ENCODE measurements at regions not wholly inside any gene's neighbourhood (a gene's known extent, or its start where the extent isn't known, plus 50 kb on each side); places are given as distances from the start of the nearest gene placed in this dataset.
"Not testable (repeated sequence)": the region's sequence is repeated elsewhere in the genome, so short reads cannot be mapped to it uniquely, and the experiment has no call there.

GRCh38 chr13:52235900-52236595 is 76.7 kb upstream of the NEK3 start:
- H3K27me3 Mint-ChIP-seq; POLR2A ChIA-PET; H3K9me3 Mint-ChIP-seq (ENCODE audit: low read depth); CTCF ChIA-PET; H3K36me3 Mint-ChIP-seq (ENCODE audit: low read depth); H3K4me3 Mint-ChIP-seq; H3K4me1 Mint-ChIP-seq; H3K27ac Mint-ChIP-seq: not testable (repeated sequence)
- intact Hi-C loops (cut with DNase I, micrococcal nuclease): loop anchor here (2.0 to 5.0 kb wide), 2 partner anchors 234 to 235 kb away; no protein-coding TSS in a partner anchor
- ATAC-seq: peak; percentile 78
- peak; percentile 62 for DNase-seq

GRCh38 chr13:52234928-52235327 is 75.5 kb upstream of the NEK3 start:
- ATAC-seq; DNase-seq; H3K4me1 Mint-ChIP-seq; H3K9me3 Mint-ChIP-seq (ENCODE audit: low read depth); CTCF ChIA-PET; H3K4me3 Mint-ChIP-seq; H3K27ac Mint-ChIP-seq; H3K27me3 Mint-ChIP-seq; H3K36me3 Mint-ChIP-seq (ENCODE audit: low read depth); POLR2A ChIA-PET: not testable (repeated sequence)
- intact Hi-C loops (cut with DNase I, micrococcal nuclease): loop anchor here in 1 of 2 experiments (5.0 kb wide), 1 partner anchor 233 kb away; no protein-coding TSS in a partner anchor

GRCh38 chr13:52223063-52223462 is 63.7 kb upstream of the NEK3 start:
- H3K27me3 Mint-ChIP-seq; CTCF ChIA-PET; H3K4me1 Mint-ChIP-seq; H3K4me3 Mint-ChIP-seq; H3K27ac Mint-ChIP-seq; DNase-seq; POLR2A ChIA-PET; intact Hi-C loops (cut with DNase I, micrococcal nuclease); H3K36me3 Mint-ChIP-seq (ENCODE audit: low read depth); H3K9me3 Mint-ChIP-seq (ENCODE audit: low read depth); ATAC-seq: not testable (repeated sequence)

- ATAC-seq; H3K9me3 Mint-ChIP-seq (ENCODE audit: low read depth); POLR2A ChIA-PET; CTCF ChIA-PET; H3K27ac Mint-ChIP-seq; H3K36me3 Mint-ChIP-seq (ENCODE audit: low read depth); H3K4me3 Mint-ChIP-seq; DNase-seq; intact Hi-C loops (cut with DNase I, micrococcal nuclease); H3K4me1 Mint-ChIP-seq: not testable (repeated sequence)
- peaks cover 17% of the 10 kb centered on the region for H3K27me3 Mint-ChIP-seq
Observed at GRCh38 chr13:52213920-52214319, 54.5 kb upstream of the NEK3 start.

- CTCF ChIA-PET; H3K4me1 Mint-ChIP-seq; H3K36me3 Mint-ChIP-seq (ENCODE audit: low read depth); H3K4me3 Mint-ChIP-seq; H3K27ac Mint-ChIP-seq; intact Hi-C loops (cut with DNase I, micrococcal nuclease); ATAC-seq; DNase-seq; POLR2A ChIA-PET; H3K9me3 Mint-ChIP-seq (ENCODE audit: low read depth): not testable (repeated sequence)
- H3K27me3 Mint-ChIP-seq: peaks cover 16% of the 10 kb centered on the region
Observed at GRCh38 chr13:52212886-52213285, 53.5 kb upstream of the NEK3 start.

GRCh38 chr13:52211416-52211776 is 52.0 kb upstream of the NEK3 start:
- ATAC-seq; CTCF ChIA-PET; H3K27ac Mint-ChIP-seq; H3K9me3 Mint-ChIP-seq (ENCODE audit: low read depth); H3K4me1 Mint-ChIP-seq; POLR2A ChIA-PET; H3K4me3 Mint-ChIP-seq; intact Hi-C loops (cut with DNase I, micrococcal nuclease); H3K36me3 Mint-ChIP-seq (ENCODE audit: low read depth); DNase-seq: not testable (repeated sequence)
- H3K27me3 Mint-ChIP-seq: peaks cover 13% of the 10 kb centered on the region

- H3K4me3 Mint-ChIP-seq; H3K9me3 Mint-ChIP-seq (ENCODE audit: low read depth); CTCF ChIA-PET; H3K27ac Mint-ChIP-seq; H3K36me3 Mint-ChIP-seq (ENCODE audit: low read depth); H3K4me1 Mint-ChIP-seq; ATAC-seq; intact Hi-C loops (cut with DNase I, micrococcal nuclease); POLR2A ChIA-PET; DNase-seq: not testable (repeated sequence)
- H3K27me3 Mint-ChIP-seq: peaks cover 11% of the 10 kb centered on the region
Observed at GRCh38 chr13:52210564-52211415, 51.4 kb upstream of the NEK3 start.
